Liver (tissue), 3 donors: ENCODE measurements at regions not wholly inside any gene's neighbourhood (a gene's known extent, or its start where the extent isn't known, plus 50 kb on each side); places are given as distances from the start of the nearest gene placed in this dataset.

Experiments
- EGR1 ChIP-seq, 2 donors: IDR thresholded peaks; 2 replicates each; pipeline ENCODE4 v1.6.1; 2016 to 2018; ENCODE audit warnings: antibody characterized with exemption in 2 of 2, low read depth in 2 of 2
- FOXA2 ChIP-seq: IDR thresholded peaks from 2 replicates; pipeline ENCODE4 v1.6.1; 2016; ENCODE audit warnings: antibody characterized with exemption
- GABPA ChIP-seq, 2 donors: IDR thresholded peaks in 1 of 2; conservative IDR thresholded peaks in 1 of 2; 2 replicates each; pipeline ENCODE4 v1.6.1; 2016; ENCODE audit warnings: antibody characterized with exemption in 2 of 2, mild to moderate bottlenecking in 1 of 2, moderate library complexity in 1 of 2
- HNF4A ChIP-seq, 2 donors: conservative IDR thresholded peaks; 2 replicates each; pipeline ENCODE4 v1.6.1; 2016; ENCODE audit warnings: antibody characterized with exemption in 2 of 2, mild to moderate bottlenecking in 2 of 2
- JUND ChIP-seq, 2 donors: IDR thresholded peaks; 2 replicates each; pipeline ENCODE4 v1.6.1; 2016; ENCODE audit warnings: antibody characterized with exemption in 2 of 2
- RAD21 ChIP-seq, 2 donors: IDR thresholded peaks; 2 replicates each; pipeline ENCODE4 v1.6.1; 2016; ENCODE audit warnings: antibody characterized with exemption in 2 of 2, mild to moderate bottlenecking in 2 of 2
- SP1 ChIP-seq: IDR thresholded peaks from 2 replicates; pipeline ENCODE4 v1.6.1; 2018; ENCODE audit warnings: antibody characterized with exemption, mild to moderate bottlenecking
- TAF1 ChIP-seq: conservative IDR thresholded peaks from 2 replicates; pipeline ENCODE4 v1.6.1; 2016; ENCODE audit warnings: antibody characterized with exemption, mild to moderate bottlenecking
- YY1 ChIP-seq: IDR thresholded peaks from 2 replicates; pipeline ENCODE4 v1.6.1; 2016; ENCODE audit warnings: antibody characterized with exemption, mild to moderate bottlenecking
- TF ChIP-seq, protein P1 (sequence below): fragments of 150-350 bp; IDR thresholded peaks from 2 replicates; pipeline ENCODE4 v1.5.1; 2017; ENCODE audit warnings: improper control_type of control experiment, low read depth, low read length; ENCODE audit not compliant: missing input control
- TF ChIP-seq, protein P2 (sequence below): IDR thresholded peaks from 2 replicates; pipeline ENCODE4 v1.6.1; 2016; ENCODE audit warnings: antibody characterized with exemption, mild to moderate bottlenecking
- TF ChIP-seq, protein P3 (sequence below): IDR thresholded peaks from 2 replicates; pipeline ENCODE4 v1.6.1; 2016; ENCODE audit warnings: antibody characterized with exemption
- donor health status: healthy.
- donor health status: healthy.

DNA sequence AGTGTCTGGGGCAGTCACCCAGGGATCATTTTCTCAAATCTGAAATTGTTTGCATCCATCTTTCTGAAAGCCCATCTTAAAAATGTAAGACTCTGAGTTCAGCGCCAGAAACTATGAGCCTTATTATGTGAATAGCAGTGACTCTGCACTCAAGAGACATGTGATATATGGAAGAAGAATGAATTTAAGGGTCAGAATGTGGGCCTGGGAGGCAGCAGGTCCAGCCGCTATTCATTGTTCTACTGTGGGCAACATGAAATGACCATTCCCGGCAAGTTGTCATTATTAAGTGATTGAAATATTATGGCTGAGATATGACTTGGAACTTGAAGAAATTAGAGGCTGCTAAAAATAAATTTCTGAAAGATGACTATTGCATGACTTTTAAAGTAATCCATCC lies 228.6 kb upstream of the ARRDC4 start:
- TF ChIP-seq, protein P1, sequence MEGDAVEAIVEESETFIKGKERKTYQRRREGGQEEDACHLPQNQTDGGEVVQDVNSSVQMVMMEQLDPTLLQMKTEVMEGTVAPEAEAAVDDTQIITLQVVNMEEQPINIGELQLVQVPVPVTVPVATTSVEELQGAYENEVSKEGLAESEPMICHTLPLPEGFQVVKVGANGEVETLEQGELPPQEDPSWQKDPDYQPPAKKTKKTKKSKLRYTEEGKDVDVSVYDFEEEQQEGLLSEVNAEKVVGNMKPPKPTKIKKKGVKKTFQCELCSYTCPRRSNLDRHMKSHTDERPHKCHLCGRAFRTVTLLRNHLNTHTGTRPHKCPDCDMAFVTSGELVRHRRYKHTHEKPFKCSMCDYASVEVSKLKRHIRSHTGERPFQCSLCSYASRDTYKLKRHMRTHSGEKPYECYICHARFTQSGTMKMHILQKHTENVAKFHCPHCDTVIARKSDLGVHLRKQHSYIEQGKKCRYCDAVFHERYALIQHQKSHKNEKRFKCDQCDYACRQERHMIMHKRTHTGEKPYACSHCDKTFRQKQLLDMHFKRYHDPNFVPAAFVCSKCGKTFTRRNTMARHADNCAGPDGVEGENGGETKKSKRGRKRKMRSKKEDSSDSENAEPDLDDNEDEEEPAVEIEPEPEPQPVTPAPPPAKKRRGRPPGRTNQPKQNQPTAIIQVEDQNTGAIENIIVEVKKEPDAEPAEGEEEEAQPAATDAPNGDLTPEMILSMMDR: no peak
- TF ChIP-seq YY1 (no peak), TAF1 (no peak), JUND (IDR thresholded peaks at IDR 0.05) (no peak), SP1 (no peak), HNF4A (conservative IDR thresholded peaks at IDR 0.05) (no peak), RAD21 (IDR thresholded peaks at IDR 0.05) (no peak), GABPA (IDR thresholded peaks at IDR 0.05 in 1 of 2, conservative IDR thresholded peaks at IDR 0.05 in 1 of 2) (no peak), FOXA2 (no peak), EGR1 (IDR thresholded peaks at IDR 0.05; ENCODE audit: low read depth in 2 of 2) (no peak)
- TF ChIP-seq, protein P2, sequence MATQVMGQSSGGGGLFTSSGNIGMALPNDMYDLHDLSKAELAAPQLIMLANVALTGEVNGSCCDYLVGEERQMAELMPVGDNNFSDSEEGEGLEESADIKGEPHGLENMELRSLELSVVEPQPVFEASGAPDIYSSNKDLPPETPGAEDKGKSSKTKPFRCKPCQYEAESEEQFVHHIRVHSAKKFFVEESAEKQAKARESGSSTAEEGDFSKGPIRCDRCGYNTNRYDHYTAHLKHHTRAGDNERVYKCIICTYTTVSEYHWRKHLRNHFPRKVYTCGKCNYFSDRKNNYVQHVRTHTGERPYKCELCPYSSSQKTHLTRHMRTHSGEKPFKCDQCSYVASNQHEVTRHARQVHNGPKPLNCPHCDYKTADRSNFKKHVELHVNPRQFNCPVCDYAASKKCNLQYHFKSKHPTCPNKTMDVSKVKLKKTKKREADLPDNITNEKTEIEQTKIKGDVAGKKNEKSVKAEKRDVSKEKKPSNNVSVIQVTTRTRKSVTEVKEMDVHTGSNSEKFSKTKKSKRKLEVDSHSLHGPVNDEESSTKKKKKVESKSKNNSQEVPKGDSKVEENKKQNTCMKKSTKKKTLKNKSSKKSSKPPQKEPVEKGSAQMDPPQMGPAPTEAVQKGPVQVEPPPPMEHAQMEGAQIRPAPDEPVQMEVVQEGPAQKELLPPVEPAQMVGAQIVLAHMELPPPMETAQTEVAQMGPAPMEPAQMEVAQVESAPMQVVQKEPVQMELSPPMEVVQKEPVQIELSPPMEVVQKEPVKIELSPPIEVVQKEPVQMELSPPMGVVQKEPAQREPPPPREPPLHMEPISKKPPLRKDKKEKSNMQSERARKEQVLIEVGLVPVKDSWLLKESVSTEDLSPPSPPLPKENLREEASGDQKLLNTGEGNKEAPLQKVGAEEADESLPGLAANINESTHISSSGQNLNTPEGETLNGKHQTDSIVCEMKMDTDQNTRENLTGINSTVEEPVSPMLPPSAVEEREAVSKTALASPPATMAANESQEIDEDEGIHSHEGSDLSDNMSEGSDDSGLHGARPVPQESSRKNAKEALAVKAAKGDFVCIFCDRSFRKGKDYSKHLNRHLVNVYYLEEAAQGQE: no peak
- TF ChIP-seq, protein P3, sequence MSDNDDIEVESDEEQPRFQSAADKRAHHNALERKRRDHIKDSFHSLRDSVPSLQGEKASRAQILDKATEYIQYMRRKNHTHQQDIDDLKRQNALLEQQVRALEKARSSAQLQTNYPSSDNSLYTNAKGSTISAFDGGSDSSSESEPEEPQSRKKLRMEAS: no peak
